Upper lobe of left lung (tissue), 4 donors: ENCODE measurements at regions not wholly inside any gene's neighbourhood (a gene's known extent, or its start where the extent isn't known, plus 50 kb on each side); places are given as distances from the start of the nearest gene placed in this dataset.

Experiments
- CTCF ChIP-seq, 6 experiments: fragments of 450-650 bp in 4 of 6; fragments of 200-600 bp in 2 of 6; sonication (generic) in 2 of 6; IDR thresholded peaks; one replicate each; pipeline ENCODE4 v1.5.1; 2016 to 2019; ENCODE audit warnings: antibody characterized with exemption in 6 of 6
- POLR2A ChIP-seq, 4 donors: fragments of 450-650 bp; IDR thresholded peaks; one replicate each; pipeline ENCODE4 v1.5.1; 2016 to 2017; ENCODE audit warnings: antibody characterized with exemption in 4 of 4, mild to moderate bottlenecking in 2 of 4

- TF ChIP-seq CTCF (IDR thresholded peaks at IDR 0.05) (no peak), POLR2A (IDR thresholded peaks at IDR 0.05) (no peak)
Measured at GRCh38 chr6:97919631-97920030, 636.6 kb upstream of the MMS22L start.
